GM12873 (cell line): ENCODE measurements at regions not wholly inside any gene's neighbourhood (a gene's known extent, or its start where the extent isn't known, plus 50 kb on each side); places are given as distances from the start of the nearest gene placed in this dataset.

ENCODE experiments used
- TF ChIP-seq, protein P1 (sequence below): IDR thresholded peaks from 2 replicates; pipeline ENCODE4 v1.5.1; 2012; ENCODE audit warnings: low read depth, mild to moderate bottlenecking, moderate library complexity, low read length, control low read depth; ENCODE audit not compliant: insufficient read depth; ENCODE audit errors: missing control alignments

DNA sequence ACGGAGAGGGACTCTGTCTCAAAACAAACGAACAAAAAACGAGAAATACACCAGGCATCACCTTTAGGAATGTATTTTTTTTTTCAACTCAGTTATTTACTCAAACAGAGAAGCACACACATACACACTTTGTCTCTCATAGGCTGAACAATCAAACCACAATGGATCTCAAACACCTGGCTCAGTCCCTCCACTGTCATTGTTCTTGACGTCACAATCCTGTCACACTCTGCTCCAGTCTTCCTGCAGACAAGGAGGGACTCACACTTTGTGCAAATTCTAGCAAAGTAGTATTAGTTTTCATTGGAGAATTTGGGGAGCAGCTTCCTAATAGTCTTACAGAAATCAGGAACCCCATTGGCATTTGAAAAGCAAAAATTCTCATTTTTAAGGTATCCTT lies 727.8 kb downstream of the BCL11B start:
- TF ChIP-seq, protein P1, sequence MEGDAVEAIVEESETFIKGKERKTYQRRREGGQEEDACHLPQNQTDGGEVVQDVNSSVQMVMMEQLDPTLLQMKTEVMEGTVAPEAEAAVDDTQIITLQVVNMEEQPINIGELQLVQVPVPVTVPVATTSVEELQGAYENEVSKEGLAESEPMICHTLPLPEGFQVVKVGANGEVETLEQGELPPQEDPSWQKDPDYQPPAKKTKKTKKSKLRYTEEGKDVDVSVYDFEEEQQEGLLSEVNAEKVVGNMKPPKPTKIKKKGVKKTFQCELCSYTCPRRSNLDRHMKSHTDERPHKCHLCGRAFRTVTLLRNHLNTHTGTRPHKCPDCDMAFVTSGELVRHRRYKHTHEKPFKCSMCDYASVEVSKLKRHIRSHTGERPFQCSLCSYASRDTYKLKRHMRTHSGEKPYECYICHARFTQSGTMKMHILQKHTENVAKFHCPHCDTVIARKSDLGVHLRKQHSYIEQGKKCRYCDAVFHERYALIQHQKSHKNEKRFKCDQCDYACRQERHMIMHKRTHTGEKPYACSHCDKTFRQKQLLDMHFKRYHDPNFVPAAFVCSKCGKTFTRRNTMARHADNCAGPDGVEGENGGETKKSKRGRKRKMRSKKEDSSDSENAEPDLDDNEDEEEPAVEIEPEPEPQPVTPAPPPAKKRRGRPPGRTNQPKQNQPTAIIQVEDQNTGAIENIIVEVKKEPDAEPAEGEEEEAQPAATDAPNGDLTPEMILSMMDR: no peak

DNA sequence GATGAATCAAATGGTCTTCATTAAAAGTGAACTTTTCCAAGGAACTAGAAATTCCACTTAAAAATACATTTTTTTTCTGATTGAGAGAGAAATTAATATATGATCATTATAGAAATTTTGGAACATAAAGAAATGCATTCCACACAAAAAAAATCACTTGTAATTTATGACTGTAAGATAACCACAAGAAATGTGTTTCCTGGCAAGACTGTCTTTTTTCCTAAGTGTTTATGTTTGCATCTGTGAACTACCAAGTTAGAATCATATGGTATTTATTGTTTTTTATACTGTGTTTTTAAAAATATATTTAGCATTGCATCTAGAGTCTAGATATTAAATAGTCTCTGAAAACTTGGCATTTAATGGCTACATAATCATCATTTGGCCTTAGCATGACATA lies 726.8 kb downstream of the BCL11B start:
- TF ChIP-seq, protein P1: no peak

DNA sequence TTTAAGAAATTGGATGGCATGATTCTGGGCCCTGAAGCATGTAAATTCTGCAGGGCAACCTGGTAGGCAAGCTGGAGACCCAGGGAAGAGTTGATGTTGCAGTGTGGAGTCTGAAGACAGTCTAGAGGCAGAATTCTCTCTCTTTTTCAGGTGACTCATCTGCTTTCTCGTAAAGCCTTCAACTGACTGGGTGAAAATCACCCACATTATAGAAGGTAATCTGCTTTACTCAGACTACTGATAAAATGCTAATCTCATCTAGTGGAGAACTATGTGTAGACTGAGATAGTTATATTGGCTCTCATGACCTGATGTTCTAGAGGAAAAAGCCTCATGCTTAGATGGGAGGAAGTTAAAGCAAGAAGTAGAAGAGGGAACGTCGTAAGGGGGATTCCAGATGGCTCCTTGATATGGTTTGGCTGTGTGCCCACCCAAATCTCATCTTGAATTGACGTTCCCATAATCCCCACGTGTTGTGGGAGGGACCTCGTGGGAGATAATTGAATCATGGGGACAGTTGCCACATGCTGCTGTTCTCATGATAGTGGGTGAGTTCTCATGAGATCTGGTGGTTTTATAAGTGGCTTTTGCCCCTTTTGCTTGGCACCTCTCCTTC lies 723.8 kb downstream of the BCL11B start:
- TF ChIP-seq, protein P1: no peak

DNA sequence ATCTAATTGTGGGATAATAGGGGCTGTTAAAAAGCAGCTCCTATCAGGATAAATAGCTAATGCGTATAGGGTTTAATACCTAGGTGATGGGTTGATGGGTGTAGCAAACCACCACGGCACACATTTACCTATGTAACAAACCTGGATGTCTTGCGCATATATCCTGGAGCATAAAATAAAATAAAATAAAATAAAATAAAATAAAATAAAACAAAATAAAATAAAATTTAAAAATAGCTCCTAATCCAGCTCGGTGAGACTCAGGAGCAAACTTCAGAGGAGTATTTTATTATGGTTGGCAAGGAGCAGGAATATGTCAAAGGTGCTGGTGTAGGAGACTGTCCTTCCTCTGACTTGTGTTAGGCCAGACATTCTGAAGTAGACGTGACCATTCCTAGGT lies 721.0 kb downstream of the BCL11B start:
- TF ChIP-seq, protein P1: no peak

DNA sequence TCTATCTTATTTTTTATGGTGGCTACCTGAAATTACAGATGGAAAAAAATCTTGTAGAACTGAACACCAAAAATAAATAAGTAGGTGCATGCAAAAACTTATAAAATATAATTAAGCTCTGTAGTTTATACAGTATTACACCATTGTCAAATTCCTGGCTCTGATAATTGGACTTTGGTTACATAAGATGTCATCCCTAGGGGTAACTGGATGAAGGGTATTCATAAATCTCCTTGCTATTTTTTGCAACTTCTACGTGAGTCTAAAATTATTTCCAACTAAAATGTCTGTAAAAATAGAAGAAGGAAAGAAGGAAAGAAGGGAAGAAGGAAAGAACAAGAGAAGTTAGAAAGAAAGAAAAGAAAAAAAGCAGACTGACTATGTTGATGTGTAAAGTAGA lies 716.6 kb downstream of the BCL11B start:
- TF ChIP-seq, protein P1: no peak

DNA sequence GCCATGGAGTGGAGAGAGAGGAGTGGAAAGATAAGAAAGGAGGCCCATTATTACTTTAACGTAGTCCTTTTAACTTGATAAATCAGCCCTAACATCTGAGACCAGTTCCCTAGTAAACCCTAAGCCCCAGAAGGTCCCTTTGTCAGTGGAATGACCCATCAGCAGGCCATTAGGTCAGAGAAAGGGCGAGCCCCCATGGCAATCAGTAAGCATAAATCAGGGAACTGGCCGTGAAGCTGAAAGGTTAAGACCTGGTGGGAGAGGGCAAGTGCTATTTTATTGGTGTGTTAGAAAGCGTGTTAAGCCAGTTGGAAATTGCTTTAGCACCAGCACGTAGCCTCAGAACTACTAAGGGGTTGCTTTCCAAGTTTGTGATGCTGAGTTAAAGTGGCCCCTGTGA lies 708.0 kb downstream of the BCL11B start:
- TF ChIP-seq, protein P1: no peak

DNA sequence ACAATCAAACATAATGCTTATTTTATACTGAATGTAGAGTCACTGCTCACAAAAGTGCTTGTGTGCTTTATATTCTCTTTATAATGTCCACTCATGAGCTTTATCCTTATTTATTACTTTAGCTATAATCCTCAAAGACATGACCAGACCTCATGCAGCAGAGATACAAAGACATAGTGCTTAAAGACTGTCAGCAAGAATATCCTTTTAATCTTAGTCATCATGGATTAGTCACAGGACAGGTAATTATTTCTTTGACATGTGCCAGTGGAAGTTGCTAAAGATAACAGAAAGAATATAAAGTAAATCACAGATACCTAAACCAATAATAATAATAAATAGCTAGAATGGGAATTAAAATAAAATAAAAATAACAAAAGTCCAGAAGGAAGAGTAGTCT lies 707.5 kb downstream of the BCL11B start:
- TF ChIP-seq, protein P1: no peak
